ENCODE measurements at regions not wholly inside any gene's neighbourhood (a gene's known extent, or its start where the extent isn't known, plus 50 kb on each side); places are given as distances from the start of the nearest gene placed in this dataset.

DNA sequence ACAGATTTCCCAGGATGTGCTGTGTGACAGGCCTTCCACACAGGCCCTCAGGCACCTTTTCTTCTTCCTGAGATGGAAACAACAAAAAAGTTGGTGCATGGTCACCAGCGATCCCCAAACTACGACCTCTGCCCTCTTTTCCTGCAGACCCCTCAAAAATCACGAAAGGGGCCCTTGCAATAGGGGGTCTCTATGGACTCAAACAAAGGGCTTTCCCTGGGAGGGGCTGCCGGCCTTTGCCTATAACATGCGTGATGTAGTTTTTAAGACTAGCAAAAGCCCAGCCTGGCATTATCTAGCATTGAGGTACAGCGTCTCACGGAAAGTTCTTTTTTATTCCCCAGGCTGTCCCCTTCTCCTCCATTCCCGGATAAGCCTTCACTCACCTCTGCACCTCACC, 71.2 kb downstream of the DIO3 start (continued):
- TF ChIP-seq NRF1 (IDR thresholded peaks at IDR 0.05; ENCODE audit: low read depth, low read length) (no peak), MXI1 (IDR thresholded peaks at IDR 0.05; ENCODE audit: low read depth, low read length) (no peak)
- TF ChIP-seq, protein P1, sequence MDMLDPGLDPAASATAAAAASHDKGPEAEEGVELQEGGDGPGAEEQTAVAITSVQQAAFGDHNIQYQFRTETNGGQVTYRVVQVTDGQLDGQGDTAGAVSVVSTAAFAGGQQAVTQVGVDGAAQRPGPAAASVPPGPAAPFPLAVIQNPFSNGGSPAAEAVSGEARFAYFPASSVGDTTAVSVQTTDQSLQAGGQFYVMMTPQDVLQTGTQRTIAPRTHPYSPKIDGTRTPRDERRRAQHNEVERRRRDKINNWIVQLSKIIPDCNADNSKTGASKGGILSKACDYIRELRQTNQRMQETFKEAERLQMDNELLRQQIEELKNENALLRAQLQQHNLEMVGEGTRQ (IDR thresholded peaks at IDR 0.05; ENCODE audit: borderline replicate concordance, low read depth, low read length): no peak

DNA sequence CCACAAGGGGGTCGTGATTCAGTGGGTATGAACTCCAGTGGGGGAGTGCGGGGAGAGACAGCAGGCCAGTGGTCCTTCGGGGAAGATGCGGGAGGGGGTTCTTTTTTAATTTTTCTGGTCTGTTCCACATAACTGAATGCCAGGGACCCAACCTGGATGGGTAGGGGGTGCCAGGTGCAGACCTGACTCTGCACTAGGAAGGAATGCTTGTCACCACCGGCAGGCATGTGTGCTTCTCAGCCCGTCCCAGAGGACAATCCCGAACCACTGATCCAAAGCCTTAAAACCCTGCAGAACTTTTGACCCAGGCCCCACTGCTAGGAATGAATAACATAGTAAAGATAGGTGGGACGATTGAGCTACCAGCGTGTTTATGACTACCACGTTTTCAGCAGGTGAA, 72.0 kb downstream of the DIO3 start:
- H3K4me1 ChIP-seq (ENCODE audit: control insufficient read depth in 1 of 2, insufficient read depth in 2 of 2, low read depth in 1 of 2, low read length in 1 of 2): peaks cover 0 to 23% of the 10 kb centered on the region in 2 experiments; a peak in 2 of 4 replicates
- H3F3A ChIP-seq (replicated peaks; ENCODE audit: insufficient read depth): no peaks in the 10 kb centered on the region
- no peak overlapping the region for H2AFZ ChIP-seq (ENCODE audit: low read depth)
- no peak overlapping the region for H3K9ac ChIP-seq
- CTCF ChIA-PET: interaction anchor here (0.6 kb wide), 2 partner anchors 32 to 361 kb away, joined by 3 read pairs; no protein-coding TSS in a partner anchor
- POLR2A ChIA-PET: no interaction called here
- H3K27me3 ChIP-seq (ENCODE audit: insufficient read depth): no peaks in the 10 kb centered on the region; the same call in none of the 2 replicates
- no peaks in the 10 kb centered on the region for H3K9me2 ChIP-seq
- H3K36me3 ChIP-seq (replicated peaks in 1 of 2; ENCODE audit: control insufficient read depth in 1 of 2, insufficient read depth in 2 of 2, low read length in 1 of 2): no peaks in the 10 kb centered on the region
- H4K20me1 ChIP-seq (ENCODE audit: insufficient read depth): no peaks in the 10 kb centered on the region
- no peak overlapping the region for H3K4me2 ChIP-seq
- H3K79me2 ChIP-seq (ENCODE audit: insufficient read depth): no peaks in the 10 kb centered on the region
- TF ChIP-seq ELF1 (IDR thresholded peaks at IDR 0.05) (no peak), EP300 (IDR thresholded peaks at IDR 0.05; ENCODE audit: borderline replicate concordance in 1 of 2, low read depth in 1 of 2, low read length in 1 of 2) (no peak), SMC3 (IDR thresholded peaks at IDR 0.05; ENCODE audit: low read depth, low read length) (no peak), GATA2 (CRISPR knock-in tag; IDR thresholded peaks at IDR 0.05) (no peak), TCF12 (IDR thresholded peaks at IDR 0.05) (no peak), JUND (IDR thresholded peaks at IDR 0.05) (no peak), MEF2A (IDR thresholded peaks at IDR 0.05; ENCODE audit: borderline replicate concordance, low read depth) (no peak)
- TF ChIP-seq, protein P2, sequence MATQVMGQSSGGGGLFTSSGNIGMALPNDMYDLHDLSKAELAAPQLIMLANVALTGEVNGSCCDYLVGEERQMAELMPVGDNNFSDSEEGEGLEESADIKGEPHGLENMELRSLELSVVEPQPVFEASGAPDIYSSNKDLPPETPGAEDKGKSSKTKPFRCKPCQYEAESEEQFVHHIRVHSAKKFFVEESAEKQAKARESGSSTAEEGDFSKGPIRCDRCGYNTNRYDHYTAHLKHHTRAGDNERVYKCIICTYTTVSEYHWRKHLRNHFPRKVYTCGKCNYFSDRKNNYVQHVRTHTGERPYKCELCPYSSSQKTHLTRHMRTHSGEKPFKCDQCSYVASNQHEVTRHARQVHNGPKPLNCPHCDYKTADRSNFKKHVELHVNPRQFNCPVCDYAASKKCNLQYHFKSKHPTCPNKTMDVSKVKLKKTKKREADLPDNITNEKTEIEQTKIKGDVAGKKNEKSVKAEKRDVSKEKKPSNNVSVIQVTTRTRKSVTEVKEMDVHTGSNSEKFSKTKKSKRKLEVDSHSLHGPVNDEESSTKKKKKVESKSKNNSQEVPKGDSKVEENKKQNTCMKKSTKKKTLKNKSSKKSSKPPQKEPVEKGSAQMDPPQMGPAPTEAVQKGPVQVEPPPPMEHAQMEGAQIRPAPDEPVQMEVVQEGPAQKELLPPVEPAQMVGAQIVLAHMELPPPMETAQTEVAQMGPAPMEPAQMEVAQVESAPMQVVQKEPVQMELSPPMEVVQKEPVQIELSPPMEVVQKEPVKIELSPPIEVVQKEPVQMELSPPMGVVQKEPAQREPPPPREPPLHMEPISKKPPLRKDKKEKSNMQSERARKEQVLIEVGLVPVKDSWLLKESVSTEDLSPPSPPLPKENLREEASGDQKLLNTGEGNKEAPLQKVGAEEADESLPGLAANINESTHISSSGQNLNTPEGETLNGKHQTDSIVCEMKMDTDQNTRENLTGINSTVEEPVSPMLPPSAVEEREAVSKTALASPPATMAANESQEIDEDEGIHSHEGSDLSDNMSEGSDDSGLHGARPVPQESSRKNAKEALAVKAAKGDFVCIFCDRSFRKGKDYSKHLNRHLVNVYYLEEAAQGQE (IDR thresholded peaks at IDR 0.05; ENCODE audit: low read depth, low read length): no peak
- H3K27ac ChIP-seq (ENCODE audit: low read depth in 2 of 2, low read length in 1 of 2): no peak overlapping the region
- 67% methylated on average over 10 of the region's 10 CpGs for WGBS (ENCODE audit: low lambda C conversion rate)
- no peak overlapping the region for H3K4me3 ChIP-seq (ENCODE audit: low read depth in 2 of 2, low read length in 1 of 2)
- DNase-seq: no peak
- H3K9me3 ChIP-seq: no peaks in the 10 kb centered on the region

DNA sequence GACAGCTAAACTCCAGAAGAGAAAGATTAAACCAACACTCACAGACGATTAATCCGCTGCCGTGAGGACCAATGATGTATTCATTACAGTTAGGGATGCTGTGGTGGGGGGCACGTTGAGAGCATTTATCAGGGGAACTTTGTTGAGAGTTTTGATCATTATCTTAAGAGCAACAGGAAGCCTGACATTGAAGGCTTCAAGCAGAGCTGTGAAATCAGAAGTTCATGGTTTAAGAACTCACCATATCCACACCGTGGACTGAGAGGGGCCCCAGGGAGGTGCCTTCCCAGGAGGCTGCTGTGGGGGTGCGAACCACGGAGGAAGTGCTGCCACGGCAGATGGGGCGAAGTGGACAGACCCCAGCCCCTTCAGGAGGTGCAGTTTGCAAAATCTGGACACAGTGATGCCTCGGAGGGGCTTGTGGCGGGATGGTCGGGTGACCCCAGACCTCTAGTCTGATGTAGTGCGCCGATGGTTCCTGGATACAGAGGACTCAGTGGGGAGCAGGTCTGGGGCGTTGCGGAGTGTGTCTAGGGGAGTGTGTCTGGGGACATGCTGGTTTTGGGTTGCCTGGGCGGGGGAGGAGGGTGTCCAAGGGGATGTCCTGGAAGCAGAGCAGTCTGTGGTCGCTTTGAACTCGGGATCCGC, 73.0 kb downstream of the DIO3 start:
- H3K4me3 ChIP-seq (ENCODE audit: low read depth in 2 of 2, low read length in 1 of 2): no peak overlapping the region
- no peaks in the 10 kb centered on the region for H3K36me3 ChIP-seq (replicated peaks in 1 of 2; ENCODE audit: control insufficient read depth in 1 of 2, insufficient read depth in 2 of 2, low read length in 1 of 2)
- H2AFZ ChIP-seq (ENCODE audit: low read depth): no peak overlapping the region
- H3F3A ChIP-seq (replicated peaks; ENCODE audit: insufficient read depth): no peaks in the 10 kb centered on the region
- H3K79me2 ChIP-seq (ENCODE audit: insufficient read depth): no peaks in the 10 kb centered on the region
- H3K9me3 ChIP-seq: no peaks in the 10 kb centered on the region
- H3K27ac ChIP-seq (ENCODE audit: low read depth in 2 of 2, low read length in 1 of 2): no peak overlapping the region
- POLR2A ChIA-PET: no interaction called here
- DNase-seq: no peak
- no peaks in the 10 kb centered on the region; the same call in none of the 2 replicates for H3K27me3 ChIP-seq (ENCODE audit: insufficient read depth)
- WGBS (ENCODE audit: low lambda C conversion rate): 61% methylated on average over 19 of the region's 20 CpGs
- H3K4me2 ChIP-seq: no peak overlapping the region
- no peaks in the 10 kb centered on the region for H4K20me1 ChIP-seq (ENCODE audit: insufficient read depth)
- CTCF ChIA-PET: interaction anchor here (0.6 to 0.7 kb wide), 2 partner anchors 31 to 381 kb away, joined by 3 read pairs; no protein-coding TSS in a partner anchor
- no peak overlapping the region for H3K9ac ChIP-seq
- H3K9me2 ChIP-seq: no peaks in the 10 kb centered on the region
- peaks cover 0 to 14% of the 10 kb centered on the region in 2 experiments; a peak in 2 of 4 replicates for H3K4me1 ChIP-seq (ENCODE audit: control insufficient read depth in 1 of 2, insufficient read depth in 2 of 2, low read depth in 1 of 2, low read length in 1 of 2)
- TF ChIP-seq RXRA (IDR thresholded peaks at IDR 0.05; ENCODE audit: borderline replicate concordance, low read depth) (no peak), GABPA (IDR thresholded peaks at IDR 0.05; ENCODE audit: low read depth) (no peak), NRF1 (IDR thresholded peaks at IDR 0.05; ENCODE audit: low read depth, low read length) (no peak), RCOR1 (IDR thresholded peaks at IDR 0.05; ENCODE audit: low read length) (no peak), CHD2 (IDR thresholded peaks at IDR 0.05; ENCODE audit: low read length, partially characterized antibody) (no peak), TEAD4 (IDR thresholded peaks at IDR 0.05; ENCODE audit: borderline replicate concordance, insufficient read depth) (no peak), EP300 (IDR thresholded peaks at IDR 0.05; ENCODE audit: borderline replicate concordance in 1 of 2, low read depth in 1 of 2, low read length in 1 of 2) (no peak), SMC3 (IDR thresholded peaks at IDR 0.05; ENCODE audit: low read depth, low read length) (no peak), POLR2AphosphoS5 (IDR thresholded peaks at IDR 0.05; ENCODE audit: low read depth, low read length) (no peak), JUND (IDR thresholded peaks at IDR 0.05) (no peak), RFX5 (IDR thresholded peaks at IDR 0.05; ENCODE audit: low read length) (no peak)
- TF ChIP-seq, protein P1 (IDR thresholded peaks at IDR 0.05; ENCODE audit: borderline replicate concordance, low read depth, low read length): no peak
- TF ChIP-seq, protein P3, sequence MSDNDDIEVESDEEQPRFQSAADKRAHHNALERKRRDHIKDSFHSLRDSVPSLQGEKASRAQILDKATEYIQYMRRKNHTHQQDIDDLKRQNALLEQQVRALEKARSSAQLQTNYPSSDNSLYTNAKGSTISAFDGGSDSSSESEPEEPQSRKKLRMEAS (IDR thresholded peaks at IDR 0.05; ENCODE audit: low read depth): no peak
- TF ChIP-seq, protein P4, sequence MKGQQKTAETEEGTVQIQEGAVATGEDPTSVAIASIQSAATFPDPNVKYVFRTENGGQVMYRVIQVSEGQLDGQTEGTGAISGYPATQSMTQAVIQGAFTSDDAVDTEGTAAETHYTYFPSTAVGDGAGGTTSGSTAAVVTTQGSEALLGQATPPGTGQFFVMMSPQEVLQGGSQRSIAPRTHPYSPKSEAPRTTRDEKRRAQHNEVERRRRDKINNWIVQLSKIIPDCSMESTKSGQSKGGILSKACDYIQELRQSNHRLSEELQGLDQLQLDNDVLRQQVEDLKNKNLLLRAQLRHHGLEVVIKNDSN (IDR thresholded peaks at IDR 0.05; ENCODE audit: borderline replicate concordance, low read depth): no peak

Data from SK-N-SH (cell line).